NCI-H82 treated with DMSO at 0.1 percent for 48 hours (cell line): ENCODE measurements at regions not wholly inside any gene's neighbourhood (a gene's known extent, or its start where the extent isn't known, plus 50 kb on each side); places are given as distances from the start of the nearest gene placed in this dataset.

Experiments
- DNase-seq: peaks from one replicate; lab custom pipeline; 2025; ENCODE audit not compliant: unreplicated experiment; lab: John Stamatoyannopoulos, UW

- no peak for DNase-seq
Measured at GRCh38 chr4:138964716-138965426, 50.7 kb upstream of the NOCT start.

GRCh38 chr4:138963412-138963811 lies 52.2 kb upstream of the NOCT start:
- DNase-seq = no peak

- no peak for DNase-seq
Measured at GRCh38 chr4:138961664-138962063, 53.9 kb upstream of the NOCT start.

GRCh38 chr4:138961129-138961528 lies 54.5 kb upstream of the NOCT start:
- DNase-seq = no peak

- DNase-seq = no peak
Measured at GRCh38 chr4:138960175-138960710, 55.3 kb upstream of the NOCT start.

- no peak for DNase-seq
Measured at GRCh38 chr4:138959097-138959815, 56.3 kb upstream of the NOCT start.

- no peak for DNase-seq
Measured at GRCh38 chr4:138958519-138958918, 57.1 kb upstream of the NOCT start.

- no peak for DNase-seq
Measured at GRCh38 chr4:138957302-138957701, 58.3 kb upstream of the NOCT start.

GRCh38 chr4:138954428-138954827 lies 61.2 kb upstream of the NOCT start:
- DNase-seq = no peak

- DNase-seq = no peak
Measured at GRCh38 chr4:138953961-138954371, 61.6 kb upstream of the NOCT start.

- no peak for DNase-seq
Measured at GRCh38 chr4:138952411-138952810, 63.2 kb upstream of the NOCT start.

- DNase-seq = no peak
Measured at GRCh38 chr4:138951764-138952163, 63.8 kb upstream of the NOCT start.

- DNase-seq = no peak
Measured at GRCh38 chr4:138949866-138950265, 65.7 kb upstream of the NOCT start.

GRCh38 chr4:138948918-138949317 lies 66.7 kb upstream of the NOCT start:
- no peak for DNase-seq

- DNase-seq = no peak
Measured at GRCh38 chr4:138946306-138946705, 69.3 kb upstream of the NOCT start.

- no peak for DNase-seq
Measured at GRCh38 chr4:138945840-138946239, 69.7 kb upstream of the NOCT start.

- no peak for DNase-seq
Measured at GRCh38 chr4:138945401-138945800, 70.2 kb upstream of the NOCT start.

GRCh38 chr4:138943893-138944292 lies 71.7 kb upstream of the NOCT start:
- no peak for DNase-seq

GRCh38 chr4:138941037-138941436 lies 74.5 kb upstream of the NOCT start:
- no peak for DNase-seq

- DNase-seq = no peak
Measured at GRCh38 chr4:138939960-138940359, 75.6 kb upstream of the NOCT start.

- peak; percentile 47 for DNase-seq
Measured at GRCh38 chr4:138938366-138938690, 77.3 kb upstream of the NOCT start.

GRCh38 chr4:138935135-138935807 lies 80.3 kb upstream of the NOCT start:
- DNase-seq = no peak
